GM18858 (cell line): ENCODE measurements at regions not wholly inside any gene's neighbourhood (a gene's known extent, or its start where the extent isn't known, plus 50 kb on each side); places are given as distances from the start of the nearest gene placed in this dataset.

Experiments used
- ATAC-seq: cut with Tn5 transposase; IDR thresholded peaks from one replicate; pipeline ENCODE4 v1.9.1; 2021; ENCODE audit not compliant: unreplicated experiment

GRCh38 chr4:130127297-130127696, 1031.3 kb downstream of the C4orf33 start:
- ATAC-seq, result no peak

DNA sequence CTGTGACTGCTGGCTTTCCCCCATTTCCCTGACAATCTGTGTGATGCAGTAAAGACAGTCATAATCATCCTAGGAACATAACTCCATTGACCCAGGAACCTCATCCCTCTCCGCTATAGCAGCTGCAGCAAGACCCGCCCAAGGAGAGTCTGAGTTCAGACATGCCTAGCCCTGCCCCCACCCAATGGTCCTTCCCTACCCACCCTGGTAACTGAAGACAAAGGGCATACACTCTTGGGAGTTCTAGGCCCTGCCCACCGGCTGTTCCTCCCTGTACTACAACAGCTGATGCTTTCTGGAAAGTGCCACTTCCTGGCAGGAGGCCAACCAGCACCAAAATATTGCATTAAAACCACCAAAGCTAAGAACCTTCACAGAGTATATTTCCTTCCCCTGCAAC, 1035.6 kb downstream of the C4orf33 start:
- ATAC-seq, result no peak

DNA sequence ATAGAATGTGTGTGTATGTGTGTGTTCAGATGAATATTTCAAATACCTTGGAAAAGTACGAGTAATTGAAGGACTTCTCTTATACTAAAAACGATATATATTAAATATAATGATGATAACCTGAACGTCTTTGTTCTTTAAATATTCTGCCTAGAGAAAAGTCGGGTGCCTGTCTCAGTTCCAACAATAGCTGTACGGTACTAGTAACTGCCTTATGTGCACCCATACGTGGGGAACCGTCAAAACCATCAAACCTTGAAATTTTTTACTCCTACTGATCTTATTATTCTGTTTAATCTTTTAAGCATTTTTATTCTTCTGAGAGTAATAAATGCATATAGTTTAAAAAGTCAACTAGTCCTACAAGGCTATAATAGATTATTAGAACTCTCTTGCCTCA, 1045.7 kb downstream of the C4orf33 start:
- no peak for ATAC-seq

- ATAC-seq, result no peak
Measured at GRCh38 chr4:130143656-130144055, 1047.7 kb downstream of the C4orf33 start.

DNA sequence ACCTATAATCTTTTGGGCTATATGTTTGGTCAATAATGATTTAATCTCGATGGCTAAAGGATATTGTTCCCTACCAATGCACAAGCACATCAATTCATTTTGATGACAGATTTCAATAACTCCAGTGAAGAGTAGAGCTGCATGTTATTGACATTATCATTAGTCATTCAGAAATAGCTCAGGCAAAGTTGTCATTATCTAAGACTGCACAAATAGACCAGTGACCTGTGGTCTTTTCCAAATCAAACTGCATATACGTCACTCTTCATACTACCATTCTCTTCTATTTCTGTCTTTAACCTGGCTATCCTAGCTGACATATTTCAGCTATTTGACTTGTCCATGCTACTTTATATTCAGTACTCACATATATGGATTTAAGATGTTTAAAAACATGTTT, 1050.8 kb downstream of the C4orf33 start:
- ATAC-seq, result no peak

GRCh38 chr4:130147641-130148040, 1051.7 kb downstream of the C4orf33 start:
- no peak for ATAC-seq

DNA sequence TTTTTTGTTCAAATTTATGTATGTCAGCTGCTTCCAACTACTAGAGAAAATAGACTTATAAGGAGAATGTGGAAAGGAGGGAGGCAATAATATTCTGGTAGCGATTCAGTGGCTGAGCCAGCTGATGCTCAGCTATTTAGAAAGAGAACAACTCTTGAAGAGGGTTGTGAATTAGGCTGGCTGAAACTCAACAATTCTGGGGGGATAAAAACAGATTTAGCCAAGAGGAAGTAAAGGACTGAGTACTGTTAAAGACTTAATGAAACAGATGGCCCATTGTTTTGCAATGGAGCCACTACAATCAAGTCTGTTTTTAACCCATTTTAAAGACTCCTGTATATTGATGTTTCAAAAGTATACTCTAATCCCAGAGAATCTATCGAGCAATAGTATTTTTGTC, 1058.9 kb downstream of the C4orf33 start:
- no peak for ATAC-seq

GRCh38 chr4:130163701-130164100, 1067.7 kb downstream of the C4orf33 start:
- ATAC-seq, result no peak

DNA sequence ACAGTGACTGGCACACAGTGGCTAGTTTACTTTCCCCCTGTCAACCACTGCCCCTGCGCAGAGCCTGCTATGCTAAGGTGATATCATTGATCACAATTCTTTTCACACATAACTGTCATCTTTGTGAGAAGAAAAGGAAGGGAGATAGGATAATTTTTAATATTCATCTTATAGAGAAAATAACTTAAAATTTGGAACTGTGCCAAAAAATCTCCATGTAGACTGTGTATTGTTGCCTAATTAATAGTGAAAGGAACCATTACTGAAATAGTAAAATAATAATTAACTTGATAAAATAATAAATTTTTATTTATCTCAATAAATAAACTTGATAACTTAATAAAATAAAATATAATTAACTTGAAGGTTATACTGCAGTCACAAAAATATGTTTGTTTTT, 1069.4 kb downstream of the C4orf33 start:
- no peak for ATAC-seq

DNA sequence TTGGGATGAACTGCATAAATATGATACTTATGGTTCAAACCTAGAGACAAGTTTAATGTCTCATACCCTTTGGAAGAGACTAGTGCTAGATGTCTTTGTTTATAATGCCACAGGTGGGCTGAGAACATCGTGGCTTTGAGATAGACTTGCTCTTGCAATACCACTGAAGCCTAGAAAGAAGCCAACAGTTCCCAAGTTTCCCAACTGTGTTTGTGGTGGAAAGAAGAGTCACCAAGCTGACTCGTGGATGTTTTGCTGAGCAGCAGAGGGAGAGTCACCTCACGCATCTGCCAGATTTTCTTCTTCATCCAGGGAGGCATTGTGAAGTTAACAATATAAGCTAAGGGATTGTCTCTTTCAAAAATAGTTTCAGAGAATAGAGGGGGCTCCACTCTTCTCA, 1076.2 kb downstream of the C4orf33 start:
- ATAC-seq, result no peak

DNA sequence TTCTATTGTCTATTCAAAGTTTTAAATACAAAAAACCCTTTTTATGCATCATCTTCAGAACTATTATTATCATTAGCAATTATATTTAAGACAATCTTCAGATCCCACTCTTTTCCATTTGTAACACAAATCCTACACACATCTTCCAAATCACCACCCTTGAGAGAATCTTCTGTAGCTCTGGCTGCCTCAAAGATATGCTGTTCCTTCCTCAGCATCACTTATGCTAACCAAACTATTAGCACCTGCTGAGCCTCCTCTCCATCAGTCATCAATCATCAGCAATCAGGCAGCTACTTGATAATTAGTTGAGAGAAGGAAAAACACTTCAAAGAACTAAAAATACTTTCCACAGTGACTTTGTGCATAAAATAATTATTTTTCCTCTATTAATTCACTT, 1082.2 kb downstream of the C4orf33 start:
- no peak for ATAC-seq

- no peak for ATAC-seq
Measured at GRCh38 chr4:130183096-130183495, 1087.1 kb downstream of the C4orf33 start.

DNA sequence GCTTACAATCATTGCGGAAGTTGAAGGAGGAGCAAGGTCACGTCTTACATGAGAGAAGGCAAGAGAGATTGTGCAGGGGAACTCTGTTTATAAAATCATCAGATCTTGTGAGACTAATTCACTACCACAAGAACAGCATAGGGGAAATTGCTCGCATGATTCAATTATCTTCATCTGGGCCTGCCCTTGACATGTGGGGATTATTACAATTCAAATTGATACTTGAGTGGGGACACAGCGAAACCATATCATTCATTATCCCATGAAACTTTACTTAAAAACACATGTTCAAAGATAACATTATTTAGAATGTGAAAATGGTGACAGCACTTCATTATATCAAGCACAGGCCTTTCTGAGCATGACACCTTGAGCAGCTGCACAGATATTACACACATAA, 1087.8 kb downstream of the C4orf33 start:
- ATAC-seq, result no peak

DNA sequence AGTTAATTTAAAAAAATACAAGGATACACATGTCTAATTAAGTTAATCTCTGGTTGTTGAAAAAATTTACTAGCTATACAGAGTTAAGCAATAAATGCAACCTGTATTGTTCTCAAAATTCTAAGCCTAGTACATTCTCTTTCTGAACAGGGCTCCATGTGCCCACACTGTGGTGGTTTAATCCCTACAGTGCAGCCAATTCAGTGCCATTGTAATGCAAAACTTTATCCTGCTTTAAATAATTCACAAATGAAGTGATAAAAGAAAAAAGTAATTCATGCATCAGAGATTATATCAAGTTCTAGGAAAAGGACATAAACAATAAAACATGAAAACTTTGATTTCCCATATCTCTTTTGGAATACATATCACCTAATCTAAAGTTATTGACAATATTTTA, 1089.2 kb downstream of the C4orf33 start:
- no peak for ATAC-seq

DNA sequence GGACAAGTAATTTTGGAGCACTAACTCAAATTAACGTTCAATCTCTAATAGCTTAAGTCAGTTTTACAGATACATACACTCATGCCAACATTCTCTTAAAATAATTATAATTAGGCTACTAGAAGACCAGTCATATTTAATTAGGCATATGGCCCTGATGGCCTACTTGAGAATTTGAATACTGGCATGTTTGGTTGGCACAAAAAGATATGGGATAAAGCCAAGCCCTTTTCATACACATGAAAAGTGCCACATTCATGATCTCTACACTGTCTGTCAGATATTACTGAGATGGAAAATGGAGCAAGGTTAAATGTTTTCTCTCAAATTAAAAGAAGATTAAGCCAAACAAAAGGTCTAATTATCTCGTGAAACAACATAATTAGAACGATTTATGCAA, 1091.0 kb downstream of the C4orf33 start:
- ATAC-seq, result no peak

DNA sequence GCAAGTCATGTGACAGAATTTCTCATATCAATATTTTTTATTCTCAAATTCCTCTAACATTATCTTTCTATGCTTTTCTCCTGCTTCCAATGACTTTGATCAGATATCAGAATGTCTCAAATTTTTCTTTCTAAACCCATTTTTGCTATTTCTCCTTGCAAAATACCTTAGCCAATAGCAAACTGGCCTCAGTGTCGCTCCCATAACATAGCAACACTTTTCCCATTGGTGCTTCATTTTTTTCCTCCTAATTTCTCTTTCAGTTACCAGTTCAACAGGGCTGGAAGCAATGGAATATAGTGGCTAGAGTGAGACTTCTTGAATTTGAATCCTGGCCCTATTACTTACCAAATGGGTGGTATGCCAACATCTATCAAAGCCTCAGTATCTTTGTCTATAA, 1091.6 kb downstream of the C4orf33 start:
- ATAC-seq, result no peak

DNA sequence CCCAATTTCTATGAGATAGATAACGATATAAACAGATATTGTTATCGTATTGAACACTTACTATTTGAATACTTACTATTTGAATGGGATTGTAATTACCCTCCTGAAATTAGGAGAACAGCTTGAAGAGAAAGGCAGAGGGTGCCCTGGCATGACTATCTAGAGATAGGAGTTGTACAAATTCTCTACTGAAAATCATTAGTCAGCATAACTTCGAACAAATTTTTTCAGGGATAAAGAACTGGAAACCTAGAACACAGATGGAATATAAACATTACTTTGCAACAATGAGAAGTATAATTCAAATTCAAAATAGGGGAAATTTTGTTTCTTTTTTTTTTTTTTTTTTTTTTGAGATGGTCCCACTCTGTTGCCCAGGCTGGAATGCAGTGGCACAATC, 1096.8 kb downstream of the C4orf33 start:
- no peak for ATAC-seq

DNA sequence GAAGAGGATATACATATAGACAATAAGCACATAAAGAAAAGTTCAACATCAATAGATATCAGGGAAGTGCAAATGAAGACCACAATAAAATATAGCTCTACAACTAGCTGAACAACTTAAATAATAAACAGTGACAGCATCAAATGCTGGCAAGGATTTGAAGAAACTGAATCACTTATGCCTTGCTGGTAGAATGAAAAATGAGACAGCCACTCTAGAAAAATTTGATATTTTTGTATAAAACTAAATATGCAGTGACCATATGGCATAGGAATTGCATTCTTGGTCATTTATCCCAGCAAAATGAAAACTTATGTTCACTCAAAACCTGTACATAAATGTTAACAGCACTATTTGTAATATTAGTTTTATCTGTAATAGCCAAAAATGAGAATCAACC, 1102.0 kb downstream of the C4orf33 start:
- ATAC-seq, result no peak

- no peak for ATAC-seq
Measured at GRCh38 chr4:130203571-130203970, 1107.6 kb downstream of the C4orf33 start.

- no peak for ATAC-seq
Measured at GRCh38 chr4:130210864-130211263, 1114.9 kb downstream of the C4orf33 start.

DNA sequence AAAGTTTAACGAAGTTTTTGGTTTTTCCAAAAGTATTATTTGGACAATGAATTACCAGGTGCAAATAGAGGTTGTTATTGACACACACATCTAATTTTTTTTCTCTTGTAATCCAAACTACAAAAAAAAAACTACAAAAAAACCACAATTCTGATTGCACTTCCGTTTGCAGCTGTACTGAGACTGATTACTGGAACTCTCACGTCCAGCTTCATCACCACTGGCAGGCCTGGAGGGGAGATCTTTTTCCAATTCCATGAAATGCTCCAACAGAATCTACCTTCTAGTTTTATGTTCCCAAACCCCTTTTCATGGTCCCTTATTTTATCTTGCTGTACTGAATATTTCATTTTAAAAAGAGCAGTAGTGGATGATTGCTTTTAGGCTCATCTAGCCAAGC, 1118.3 kb downstream of the C4orf33 start:
- ATAC-seq, result no peak

DNA sequence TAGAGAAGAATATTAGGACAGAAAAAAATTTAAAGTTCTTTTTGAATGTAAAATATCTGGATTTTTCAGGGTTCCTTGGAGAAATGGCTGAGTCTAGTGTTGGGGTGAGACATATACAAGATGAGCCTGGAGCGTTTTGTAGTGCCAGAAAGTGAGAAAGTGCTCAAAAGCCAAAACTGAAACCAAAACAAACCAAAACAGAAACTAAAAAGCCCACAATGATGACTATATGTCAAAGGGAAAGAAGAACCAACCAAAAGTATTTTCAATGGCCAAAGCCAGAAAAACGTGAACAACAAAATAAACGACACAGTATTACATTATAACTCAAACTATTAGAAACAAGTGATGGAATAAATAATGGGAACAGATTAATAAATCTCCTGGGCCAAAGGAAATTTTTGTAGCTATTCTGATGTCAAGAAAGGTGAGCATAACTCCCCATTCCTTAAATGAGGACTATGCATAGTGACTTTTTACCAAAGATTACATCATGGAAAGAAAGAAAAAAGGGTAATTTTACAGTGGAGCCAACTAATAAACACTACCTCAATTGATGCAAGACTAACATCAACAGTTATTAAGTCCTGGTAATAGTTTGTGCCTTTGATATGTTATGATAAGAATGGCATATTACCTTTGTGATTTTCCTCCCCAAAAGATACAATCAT, 1137.6 kb downstream of the C4orf33 start:
- peak; percentile 100 for ATAC-seq

DNA sequence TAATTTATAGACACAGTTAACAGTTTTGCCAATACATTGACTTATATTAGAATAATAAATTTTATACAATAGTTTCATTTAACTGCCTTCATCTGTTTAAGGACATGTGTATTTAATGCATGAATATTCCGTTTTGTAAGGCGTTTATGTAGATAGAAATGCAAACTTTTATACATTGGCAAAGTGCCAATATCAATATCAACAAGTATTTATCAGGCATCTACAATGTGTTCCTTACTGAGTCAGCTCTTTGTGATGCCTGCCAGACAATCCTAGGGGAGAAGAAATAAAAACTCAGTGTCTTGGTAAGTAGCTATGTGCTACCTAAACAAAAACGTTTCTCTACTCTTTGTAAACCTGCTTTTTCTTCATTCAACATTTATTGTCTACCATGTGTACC, 1142.2 kb downstream of the C4orf33 start:
- ATAC-seq, result no peak

DNA sequence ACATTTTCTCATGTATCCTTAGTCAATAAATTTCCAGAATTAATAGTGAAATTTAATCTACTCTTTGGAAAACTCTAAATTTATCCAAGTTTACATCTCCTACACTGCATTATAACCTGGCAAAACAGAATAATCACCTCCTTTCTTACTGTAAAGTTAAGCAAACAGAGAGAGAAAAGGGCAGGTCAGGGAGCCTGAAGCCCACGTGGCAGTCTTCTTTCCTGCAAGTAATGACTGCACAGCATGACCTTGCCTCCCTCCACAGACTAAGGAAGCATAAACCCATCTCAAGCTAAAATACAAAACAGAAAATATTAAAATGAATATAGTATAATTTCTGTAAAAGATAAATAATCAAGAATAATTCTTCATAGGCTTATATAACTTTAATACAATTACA, 1153.0 kb downstream of the C4orf33 start:
- no peak for ATAC-seq
